GM12878 (cell line): ENCODE measurements at regions not wholly inside any gene's neighbourhood (a gene's known extent, or its start where the extent isn't known, plus 50 kb on each side); places are given as distances from the start of the nearest gene placed in this dataset.

Experiments
- ATAC-seq: fragments of 200-7000 bp; cut with Tn5 transposase; 3 replicates; pipeline ENCODE4 v1.9.1; 2020; ENCODE audit warnings: mild to moderate bottlenecking, moderate library complexity
- BruUV-seq: library from RNA; stranded (reverse); fragments of 400-500 nt; replicated peaks from 2 replicates; lab custom pipeline; 2021; lab: Mats Ljungman, UMichigan
- CTCF ChIA-PET: fragments of 300-600 bp; sonication (Branson Sonifier 250); formaldehyde crosslinking; extraction: SDS; loops from one replicate; lab custom pipeline; 2021; ENCODE audit warnings: inconsistent platforms; lab: Yijun Ruan, JAX
- POLR2A ChIA-PET: fragments of 350-600 bp; formaldehyde crosslinking; extraction: SDS; loops from one replicate; lab custom pipeline; 2021; ENCODE audit warnings: inconsistent platforms; lab: Charles Lee
- RAD21 ChIA-PET: fragments of 300-600 bp; sonication (Branson Sonifier 250); formaldehyde crosslinking; loops from one replicate; lab custom pipeline; 2023; ENCODE audit warnings: antibody characterized with exemption; ENCODE audit not compliant: unreplicated experiment; lab: Charles Lee
- SMC1A ChIA-PET: fragments of 300-600 bp; sonication (Branson Sonifier 250); formaldehyde crosslinking; loops from one replicate; lab custom pipeline; 2023; ENCODE audit not compliant: unreplicated experiment, uncharacterized antibody; lab: Charles Lee
- DNase-seq: peaks from one replicate; pipeline ENCODE4 v3.0.0-alpha.2; 2011; ENCODE audit warnings: low read depth, low spot score
- FAIRE-seq: peaks from 3 replicates; lab custom pipeline; 2011; peaks lifted over from hg19 to GRCh38; lab: Jason Lieb, UNC
- H2AFZ ChIP-seq: 2 replicates; pipeline ENCODE4 v1.6.0; 2011; ENCODE audit warnings: low read depth, low read length, control low read depth; ENCODE audit not compliant: control insufficient read depth
- H3K27ac ChIP-seq: 2 replicates; pipeline ENCODE4 v1.5.1; 2011; ENCODE audit warnings: control low read depth; ENCODE audit not compliant: control insufficient read depth, insufficient read depth
- H3K27me3 ChIP-seq, 2 experiments: replicated peaks in 1 of 2; 2 replicates each; pipeline versions ENCODE4 v1.6.0 to v1.6.1; 2011; ENCODE audit warnings: low read length in 1 of 2; ENCODE audit not compliant: control insufficient read depth in 2 of 2, insufficient read depth in 2 of 2
- H3K36me3 ChIP-seq, 2 experiments: 2 replicates each; pipeline ENCODE4 v1.5.1; 2011; ENCODE audit warnings: low read length in 1 of 2; ENCODE audit not compliant: control insufficient read depth in 2 of 2, insufficient read depth in 2 of 2
- H3K4me1 ChIP-seq: 2 replicates; pipeline ENCODE4 v1.6.1; 2011; ENCODE audit warnings: mild to moderate bottlenecking, low read length, moderate library complexity, mixed read lengths; ENCODE audit not compliant: control insufficient read depth, insufficient read depth
- H3K4me2 ChIP-seq: 2 replicates; pipeline ENCODE4 v1.6.0; 2011; ENCODE audit warnings: control low read depth; ENCODE audit not compliant: control insufficient read depth, insufficient read depth
- H3K4me3 ChIP-seq: fragments of 200-600 bp; sonication (generic); 2 replicates; pipeline ENCODE4 v1.5.1; 2016
- H3K79me2 ChIP-seq: 2 replicates; pipeline ENCODE4 v1.6.0; 2011; ENCODE audit warnings: low read length; ENCODE audit not compliant: control insufficient read depth, insufficient read depth
- H3K9ac ChIP-seq: 2 replicates; pipeline ENCODE4 v1.8.0; 2011; ENCODE audit warnings: low read length, control low read depth, mixed read lengths; ENCODE audit not compliant: control insufficient read depth, insufficient read depth
- H3K9me3 ChIP-seq: replicated peaks from 3 replicates; pipeline ENCODE4 v1.5.1; 2011; ENCODE audit warnings: mild to moderate bottlenecking, low read length; ENCODE audit not compliant: control insufficient read depth, insufficient read depth
- H4K20me1 ChIP-seq: 2 replicates; pipeline ENCODE4 v1.6.0; 2011; ENCODE audit not compliant: control insufficient read depth, insufficient read depth
- ATF2 ChIP-seq: IDR thresholded peaks from 2 replicates; pipeline ENCODE4 v1.6.1; 2012; ENCODE audit warnings: low read length, inconsistent platforms
- BMI1 ChIP-seq: fragments of 450-650 bp; IDR thresholded peaks from 2 replicates; pipeline ENCODE4 v1.6.1; 2016; ENCODE audit warnings: mild to moderate bottlenecking, moderate library complexity, borderline replicate concordance
- FOS ChIP-seq: IDR thresholded peaks from 3 replicates; pipeline ENCODE4 v1.6.1; 2011; ENCODE audit warnings: borderline replicate concordance; ENCODE audit not compliant: insufficient read length; ENCODE audit errors: extremely low read depth
- IRF4 ChIP-seq: IDR thresholded peaks from 2 replicates; pipeline ENCODE4 v1.6.1; 2011; ENCODE audit warnings: low read depth, low read length
- NFIC ChIP-seq: IDR thresholded peaks from 2 replicates; pipeline ENCODE4 v1.6.1; 2012; ENCODE audit warnings: low read depth, mild to moderate bottlenecking, inconsistent platforms, low read length, moderate library complexity
- SIN3A ChIP-seq: IDR thresholded peaks from 2 replicates; pipeline ENCODE4 v1.6.1; 2012; ENCODE audit warnings: low read depth, low read length, improper control_type of control experiment
- SMARCA5 ChIP-seq: fragments of 450-650 bp; IDR thresholded peaks from 2 replicates; pipeline ENCODE4 v1.6.1; 2017; ENCODE audit warnings: mild to moderate bottlenecking
- SREBF2 ChIP-seq: IDR thresholded peaks from 2 replicates; pipeline ENCODE4 v1.6.1; 2012; ENCODE audit warnings: mild to moderate bottlenecking, low read length
- ZNF217 ChIP-seq: fragments of 450-650 bp; IDR thresholded peaks from 2 replicates; pipeline ENCODE4 v1.6.1; 2017; ENCODE audit warnings: antibody characterized with exemption, mild to moderate bottlenecking
- WGBS: methylation state at CpG from one replicate; pipeline ENCODE4 v1.1.6; 2016; ENCODE audit warnings: low lambda C conversion rate; ENCODE audit not compliant: insufficient replicate concordance, insufficient coverage; ENCODE audit errors: missing lambda C conversion rate; 5-methylcytosine and 5-hydroxymethylcytosine counted together
- in situ Hi-C: fragments of 300-500 bp; cut with MboI; formaldehyde crosslinking; loops from 9 replicates; pipeline ENCODE4 v1.14.3; 2018; ENCODE audit warnings: mixed read lengths
- intact Hi-C: fragments of 100-400 bp; cut with micrococcal nuclease; formaldehyde crosslinking; loops from one replicate; pipeline ENCODE4 v1.14.2; 2022; ENCODE audit not compliant: unreplicated experiment
- TF ChIP-seq, protein P1 (sequence below): fragments of 450-650 bp; IDR thresholded peaks from 2 replicates; pipeline ENCODE4 v1.6.1; 2017; ENCODE audit warnings: mild to moderate bottlenecking, low read depth, inconsistent platforms; ENCODE audit not compliant: poor library complexity, severe bottlenecking

- intact Hi-C loops (no loop called here), in situ Hi-C loops (no loop called here)
- Histone ChIP-seq H3K27ac (no peak overlapping the region), H3K4me3 (no peak overlapping the region), H3K4me1 (no peaks in the 10 kb centered on the region), H3K4me2 (no peak overlapping the region), H3K36me3 (no peaks in the 10 kb centered on the region), H3K9me3 (no peaks in the 10 kb centered on the region), H2AFZ (no peak overlapping the region), H3K79me2 (no peaks in the 10 kb centered on the region), H4K20me1 (no peaks in the 10 kb centered on the region), H3K27me3 (no peaks in the 10 kb centered on the region; a peak in 2 of 4 replicates), H3K9ac (no peak overlapping the region)
- no peak for TF ChIP-seq SMARCA5
- no TSS peak for BruUV-seq
- CTCF ChIA-PET, result interaction anchor here (0.6 to 2.0 kb wide), 2 partner anchors 96 to 138 kb away, joined by 3 to 5 read pairs; no protein-coding TSS in a partner anchor
- ATAC-seq, result no peak
- POLR2A ChIA-PET, result no interaction called here
- no peak for DNase-seq
- RAD21 ChIA-PET, result no interaction called here
- SMC1A ChIA-PET, result no interaction called here
- WGBS, result 1% methylated on average over 4 of the region's 4 CpGs
- FAIRE-seq, result no peak
These were observed 187.1 kb upstream of the CDKN3 start for GRCh38 chr14:54209511-54210250.

GRCh38 chr14:54211551-54212308 lies 185.1 kb upstream of the CDKN3 start:
- no peak overlapping the region for H3K27ac ChIP-seq
- TF ChIP-seq, protein P1, sequence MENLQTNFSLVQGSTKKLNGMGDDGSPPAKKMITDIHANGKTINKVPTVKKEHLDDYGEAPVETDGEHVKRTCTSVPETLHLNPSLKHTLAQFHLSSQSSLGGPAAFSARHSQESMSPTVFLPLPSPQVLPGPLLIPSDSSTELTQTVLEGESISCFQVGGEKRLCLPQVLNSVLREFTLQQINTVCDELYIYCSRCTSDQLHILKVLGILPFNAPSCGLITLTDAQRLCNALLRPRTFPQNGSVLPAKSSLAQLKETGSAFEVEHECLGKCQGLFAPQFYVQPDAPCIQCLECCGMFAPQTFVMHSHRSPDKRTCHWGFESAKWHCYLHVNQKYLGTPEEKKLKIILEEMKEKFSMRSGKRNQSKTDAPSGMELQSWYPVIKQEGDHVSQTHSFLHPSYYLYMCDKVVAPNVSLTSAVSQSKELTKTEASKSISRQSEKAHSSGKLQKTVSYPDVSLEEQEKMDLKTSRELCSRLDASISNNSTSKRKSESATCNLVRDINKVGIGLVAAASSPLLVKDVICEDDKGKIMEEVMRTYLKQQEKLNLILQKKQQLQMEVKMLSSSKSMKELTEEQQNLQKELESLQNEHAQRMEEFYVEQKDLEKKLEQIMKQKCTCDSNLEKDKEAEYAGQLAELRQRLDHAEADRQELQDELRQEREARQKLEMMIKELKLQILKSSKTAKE, result no peak
- TF ChIP-seq ATF2, result no peak
- no peak for TF ChIP-seq SIN3A
- no peak for TF ChIP-seq FOS
- no peak for TF ChIP-seq BMI1
- TF ChIP-seq NFIC, result no peak
- TF ChIP-seq ZNF217, result no peak
- TF ChIP-seq IRF4, result no peak
- no peak for TF ChIP-seq SREBF2
- BruUV-seq, result no TSS peak
- SMC1A ChIA-PET, result no interaction called here
- intact Hi-C loops, result no loop called here
- no peaks in the 10 kb centered on the region for H4K20me1 ChIP-seq
- no peak overlapping the region for H2AFZ ChIP-seq
- no peaks in the 10 kb centered on the region for H3K9me3 ChIP-seq
- no peak for DNase-seq
- RAD21 ChIA-PET, result no interaction called here
- 46% methylated on average over 5 of the region's 5 CpGs for WGBS
- no peaks in the 10 kb centered on the region for H3K36me3 ChIP-seq
- no peaks in the 10 kb centered on the region for H3K79me2 ChIP-seq
- no peak for FAIRE-seq
- H3K4me2 ChIP-seq, result no peak overlapping the region
- in situ Hi-C loops, result no loop called here
- H3K27me3 ChIP-seq, result no peaks in the 10 kb centered on the region; a peak in 2 of 4 replicates
- POLR2A ChIA-PET, result no interaction called here
- H3K9ac ChIP-seq, result no peak overlapping the region
- CTCF ChIA-PET, result no interaction called here
- H3K4me3 ChIP-seq, result no peak overlapping the region
- no peaks in the 10 kb centered on the region for H3K4me1 ChIP-seq
- ATAC-seq, result no peak
